ENCODE measurements at regions not wholly inside any gene's neighbourhood (a gene's known extent, or its start where the extent isn't known, plus 50 kb on each side); places are given as distances from the start of the nearest gene placed in this dataset.
A peak's percentile ranks its signal among the peaks of the same experiment; 100 is the strongest.
"Not testable (repeated sequence)": the region's sequence is repeated elsewhere in the genome, so short reads cannot be mapped to it uniquely, and the experiment has no call there.

- DNase-seq (ENCODE audit: low spot score), result no peak
Observed at GRCh38 chr16:54879681-54880080, 51.0 kb upstream of the IRX5 start.

GRCh38 chr16:54878301-54878700 lies 52.4 kb upstream of the IRX5 start:
- no peak for DNase-seq (ENCODE audit: low spot score)

GRCh38 chr16:54875443-54875842 lies 55.2 kb upstream of the IRX5 start:
- no peak for DNase-seq (ENCODE audit: low spot score)

DNA sequence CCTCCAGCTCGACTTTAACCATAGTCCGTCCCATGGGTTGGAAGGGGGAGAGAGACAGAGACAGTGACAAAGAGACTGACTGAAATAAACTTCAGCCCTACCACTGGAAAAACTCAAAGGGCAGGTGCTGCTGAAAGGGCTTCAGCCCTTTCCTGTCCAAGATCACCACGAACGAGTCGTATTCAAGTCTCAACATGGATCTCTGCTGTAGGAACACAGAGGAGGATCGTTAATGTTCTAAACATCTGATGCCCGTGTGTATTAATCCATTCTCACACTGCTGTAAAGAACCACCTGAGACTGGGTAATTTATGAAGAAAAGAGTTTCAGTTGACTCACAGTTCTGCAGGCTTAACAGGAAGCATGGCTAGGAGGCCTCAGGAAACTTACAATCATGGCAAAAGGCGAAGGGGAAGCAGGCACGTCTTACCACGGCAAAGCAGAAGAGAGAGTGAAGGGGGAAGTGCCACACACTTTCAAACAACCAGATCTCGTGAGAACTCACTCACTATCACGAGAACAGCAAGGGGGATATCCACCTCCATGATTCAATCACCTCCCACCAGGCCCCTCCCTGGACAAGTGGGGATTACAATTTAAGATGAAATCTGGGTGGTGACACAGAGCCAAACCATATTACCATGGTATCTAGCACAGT lies 56.8 kb upstream of the IRX5 start:
- not testable (repeated sequence) for DNase-seq (ENCODE audit: low spot score)

DNA sequence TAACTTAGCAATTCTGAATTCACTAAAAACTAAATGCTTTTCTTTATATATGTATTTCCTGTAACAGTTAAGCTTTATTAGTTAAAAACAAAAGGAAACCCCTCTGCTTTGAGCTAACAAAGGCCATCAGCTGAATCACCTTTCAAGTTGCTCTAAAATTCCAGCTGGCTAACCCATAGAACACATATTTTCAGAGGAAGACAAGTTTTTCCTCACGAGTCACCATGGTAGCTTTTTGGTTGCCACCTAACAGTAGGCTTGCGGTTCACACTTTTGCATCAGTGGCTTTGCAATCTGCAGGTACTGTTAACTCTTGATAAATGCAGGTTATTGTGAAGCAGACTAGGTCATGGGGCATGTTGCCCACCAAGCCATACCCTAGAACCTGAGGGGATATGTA lies 57.6 kb upstream of the IRX5 start:
- no peak for DNase-seq (ENCODE audit: low spot score)

GRCh38 chr16:54870151-54870550 lies 60.5 kb upstream of the IRX5 start:
- DNase-seq (ENCODE audit: low spot score), result no peak

- DNase-seq (ENCODE audit: low spot score), result no peak
Observed at GRCh38 chr16:54867302-54867832, 63.3 kb upstream of the IRX5 start.

GRCh38 chr16:54862529-54862928 lies 68.1 kb upstream of the IRX5 start:
- DNase-seq (ENCODE audit: low spot score), result no peak

DNA sequence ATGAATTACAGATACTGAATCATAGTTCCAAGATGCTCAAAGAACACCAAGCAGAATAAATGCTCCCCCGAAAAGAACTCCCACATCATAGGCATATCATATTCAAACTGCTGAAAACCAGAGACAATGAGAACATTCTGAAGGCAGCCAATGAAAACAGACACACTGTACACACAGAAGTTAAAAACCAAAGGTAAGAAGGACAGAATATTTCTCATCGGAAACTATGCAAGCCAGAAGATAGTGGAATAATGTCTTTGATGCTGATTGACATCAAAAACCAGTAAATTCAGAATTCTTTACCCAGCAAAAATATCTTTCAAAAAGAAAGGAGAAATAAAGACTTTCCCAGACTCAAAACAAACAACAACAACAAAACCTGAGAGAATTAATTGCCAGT lies 73.8 kb upstream of the IRX5 start:
- DNase-seq (ENCODE audit: low spot score), result no peak

- DNase-seq (ENCODE audit: low spot score), result no peak
Observed at GRCh38 chr16:54847609-54848008, 83.1 kb upstream of the IRX5 start.

- no peak for DNase-seq (ENCODE audit: low spot score)
Observed at GRCh38 chr16:54847207-54847606, 83.5 kb upstream of the IRX5 start.

DNA sequence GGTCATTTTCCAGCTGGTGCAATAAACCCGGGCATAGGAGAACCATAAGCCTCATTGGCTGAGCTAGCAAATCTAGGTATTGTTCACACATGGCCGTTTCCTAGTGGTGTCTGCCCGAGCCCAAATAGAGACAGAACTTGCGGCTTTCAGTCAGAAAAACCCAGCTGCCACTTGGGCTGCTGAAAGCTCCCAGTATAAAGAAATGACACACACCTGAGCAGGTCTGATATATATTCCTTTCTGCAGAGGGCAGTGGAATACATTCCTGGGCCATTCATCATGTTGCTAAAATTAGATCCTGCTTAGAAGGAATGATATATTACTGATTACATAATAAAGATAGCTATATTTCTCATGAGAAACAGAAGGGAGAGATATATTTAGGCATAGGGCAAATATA lies 83.9 kb upstream of the IRX5 start:
- DNase-seq (ENCODE audit: low spot score), result peak; percentile 26

- no peak for DNase-seq (ENCODE audit: low spot score)
Observed at GRCh38 chr16:54843424-54843750, 87.3 kb upstream of the IRX5 start.

- DNase-seq (ENCODE audit: low spot score), result no peak
Observed at GRCh38 chr16:54842743-54843423, 87.8 kb upstream of the IRX5 start.

- no peak for DNase-seq (ENCODE audit: low spot score)
Observed at GRCh38 chr16:54829691-54830090, 101.0 kb upstream of the IRX5 start.

- DNase-seq (ENCODE audit: low spot score), result no peak
Observed at GRCh38 chr16:54822892-54823291, 107.8 kb upstream of the IRX5 start.

GRCh38 chr16:54822492-54822891 lies 108.2 kb upstream of the IRX5 start:
- no peak for DNase-seq (ENCODE audit: low spot score)

DNA sequence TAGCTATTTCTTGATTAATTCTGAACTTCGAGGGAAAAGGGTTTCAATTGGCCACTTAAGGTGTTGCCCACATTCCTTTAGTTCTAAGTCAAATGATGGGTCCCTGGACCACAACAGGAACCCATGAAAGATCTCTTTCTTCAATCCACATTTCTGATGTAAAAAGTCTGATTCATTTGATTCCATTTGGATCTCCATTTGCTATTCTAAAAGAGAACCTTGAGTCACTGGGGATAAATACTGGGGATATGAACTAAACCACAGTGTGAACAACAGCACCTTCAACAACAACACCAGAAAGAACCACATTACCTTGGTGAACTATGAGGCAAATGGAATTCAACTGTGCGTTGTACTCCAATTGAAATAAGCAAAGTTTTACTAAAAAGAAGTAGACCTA lies 108.9 kb upstream of the IRX5 start:
- no peak for DNase-seq (ENCODE audit: low spot score)

DNA sequence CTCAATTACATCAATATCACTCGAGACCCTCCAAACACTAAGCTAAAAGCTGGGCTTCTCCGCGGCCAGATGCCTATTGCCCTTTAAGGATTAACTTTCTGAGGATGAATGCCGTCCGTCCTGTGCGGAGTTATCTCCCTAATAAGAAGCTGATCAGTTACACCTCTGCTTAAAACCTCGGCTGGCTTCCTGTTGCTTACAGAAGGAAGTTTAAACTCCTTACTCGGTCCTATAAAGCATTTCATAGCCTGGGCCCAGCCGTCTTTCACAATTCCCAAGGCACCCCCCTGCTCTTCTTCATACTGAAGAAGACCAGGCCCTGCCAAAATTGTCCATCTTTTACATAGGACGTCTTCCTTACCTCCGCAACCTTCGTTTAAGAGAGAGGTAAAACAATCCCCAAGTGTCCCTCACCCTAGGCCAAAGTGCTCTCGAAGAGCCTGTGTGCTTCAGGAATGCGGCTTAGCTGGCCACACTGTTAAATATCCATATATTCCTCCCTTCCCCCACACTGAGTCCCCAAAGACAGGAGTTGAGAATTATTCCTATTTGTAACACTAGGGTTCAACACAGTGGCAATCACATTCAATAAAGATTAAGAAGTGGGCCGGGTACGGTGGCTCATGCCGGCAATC lies 112.6 kb upstream of the IRX5 start:
- DNase-seq (ENCODE audit: low spot score), result no peak

- no peak for DNase-seq (ENCODE audit: low spot score)
Observed at GRCh38 chr16:54817432-54817831, 113.2 kb upstream of the IRX5 start.

DNA sequence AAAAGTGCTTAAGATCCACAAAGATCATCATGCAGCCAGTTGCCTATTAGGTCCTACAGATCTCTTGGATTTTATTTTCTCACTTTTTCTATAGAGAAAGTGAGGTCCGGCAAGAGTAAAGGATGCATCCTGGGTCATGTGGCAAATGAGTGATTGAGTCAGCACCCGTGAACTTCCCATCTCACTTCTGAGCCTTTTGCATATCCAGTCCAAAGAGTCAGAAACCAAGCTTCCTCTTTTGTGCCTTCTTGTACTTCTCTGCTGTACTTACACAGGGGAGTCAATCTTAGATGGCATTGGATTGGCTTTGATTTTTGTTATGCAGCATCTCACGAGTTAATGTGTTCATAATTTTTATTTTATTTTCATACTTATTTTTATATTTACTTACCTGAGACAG lies 114.2 kb upstream of the IRX5 start:
- no peak for DNase-seq (ENCODE audit: low spot score)

DNA sequence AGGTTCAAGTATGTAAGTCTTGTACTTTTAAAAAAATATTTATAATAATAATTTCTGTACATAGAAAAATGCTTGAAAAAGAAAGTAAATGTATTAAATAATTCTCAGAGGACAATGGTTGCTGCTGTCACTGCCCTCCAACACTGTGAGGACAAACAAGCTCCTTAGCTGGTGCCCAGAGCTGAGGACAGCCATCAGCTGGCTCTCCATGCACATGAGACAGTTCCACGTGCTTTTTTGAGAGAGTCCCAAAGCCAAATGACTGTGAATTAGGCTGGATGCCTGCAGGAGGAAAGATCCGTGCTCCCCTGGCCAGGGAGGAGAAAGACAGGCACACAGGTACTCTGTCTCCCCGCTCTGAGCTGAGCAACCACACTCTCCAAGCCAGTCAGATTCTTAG lies 115.5 kb upstream of the IRX5 start:
- no peak for DNase-seq (ENCODE audit: low spot score)

DNA sequence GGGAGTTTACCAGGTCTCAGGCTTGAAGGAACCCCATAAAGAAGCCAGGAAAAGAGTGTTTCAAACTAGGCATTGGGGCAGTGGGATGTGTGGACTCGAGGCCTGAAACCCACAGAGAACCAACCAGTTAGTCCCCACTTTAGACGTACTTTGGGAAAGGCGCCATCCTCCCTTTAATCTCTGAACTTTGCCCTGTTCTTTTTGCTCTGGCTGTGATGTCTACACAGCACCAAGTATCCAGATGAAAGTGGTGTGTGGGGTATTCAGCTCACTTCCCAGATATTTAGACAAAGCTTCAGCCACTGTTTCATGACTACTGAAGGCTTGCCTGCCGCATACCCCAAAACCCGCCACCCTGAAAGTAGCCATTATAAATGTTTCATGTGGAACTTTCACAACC lies 116.9 kb upstream of the IRX5 start:
- no peak for DNase-seq (ENCODE audit: low spot score)

GRCh38 chr16:54812229-54812628 lies 118.4 kb upstream of the IRX5 start:
- no peak for DNase-seq (ENCODE audit: low spot score)

Data from LoVo (cell line).